Erythroblast (primary cell): ENCODE measurements at regions not wholly inside any gene's neighbourhood (a gene's known extent, or its start where the extent isn't known, plus 50 kb on each side); places are given as distances from the start of the nearest gene placed in this dataset.

Experiments
- DNase-seq, 2 experiments: peaks; one replicate each; lab custom pipeline; 2025; lab: John Stamatoyannopoulos, UW
- GATA1 ChIP-seq: IDR thresholded peaks from 2 replicates; pipeline ENCODE4 v1.6.1; 2011; ENCODE audit warnings: low read depth, mild to moderate bottlenecking, control low read depth, low read length, moderate library complexity
- POLR2A ChIP-seq: IDR thresholded peaks from 2 replicates; pipeline ENCODE4 v1.6.1; 2011; ENCODE audit warnings: mild to moderate bottlenecking, low read length

- DNase-seq, result no peak
- TF ChIP-seq POLR2A (no peak), GATA1 (no peak)
Observed at GRCh38 chr3:99471353-99472323, 166.8 kb upstream of the COL8A1 start.

GRCh38 chr3:99470841-99471240 is 167.6 kb upstream of the COL8A1 start:
- DNase-seq, result no peak
- TF ChIP-seq GATA1, result no peak
- no peak for TF ChIP-seq POLR2A

GRCh38 chr3:99468918-99469317 is 169.5 kb upstream of the COL8A1 start:
- TF ChIP-seq POLR2A, result no peak
- no peak for TF ChIP-seq GATA1
- DNase-seq, result no peak

GRCh38 chr3:99467420-99467819 is 171.0 kb upstream of the COL8A1 start:
- no peak for DNase-seq
- TF ChIP-seq POLR2A (no peak), GATA1 (no peak)

GRCh38 chr3:99466331-99466730 is 172.1 kb upstream of the COL8A1 start:
- no peak for TF ChIP-seq POLR2A
- TF ChIP-seq GATA1, result no peak
- DNase-seq, result no peak

- TF ChIP-seq GATA1 (no peak), POLR2A (no peak)
Observed at GRCh38 chr3:99458013-99458412, 180.4 kb upstream of the COL8A1 start.

GRCh38 chr3:99442599-99442998 is 195.8 kb upstream of the COL8A1 start:
- TF ChIP-seq GATA1, result no peak
- no peak for TF ChIP-seq POLR2A
- DNase-seq, result no peak

More at GRCh38 chr3:99458013-99458412, 180.4 kb upstream of the COL8A1 start:
- DNase-seq, result no peak

GRCh38 chr3:99439892-99440291 is 198.5 kb upstream of the COL8A1 start:
- no peak for TF ChIP-seq GATA1
- TF ChIP-seq POLR2A, result no peak
- DNase-seq, result no peak

- TF ChIP-seq POLR2A (no peak), GATA1 (no peak)
Observed at GRCh38 chr3:99434190-99434589, 204.2 kb upstream of the COL8A1 start.

GRCh38 chr3:99430348-99431134 is 207.9 kb upstream of the COL8A1 start:
- TF ChIP-seq GATA1 (no peak), POLR2A (no peak)
- no peak for DNase-seq

More at GRCh38 chr3:99434190-99434589, 204.2 kb upstream of the COL8A1 start:
- DNase-seq, result no peak

- no peak for TF ChIP-seq POLR2A
- TF ChIP-seq GATA1, result no peak
- DNase-seq, result no peak
Observed at GRCh38 chr3:99429502-99429901, 208.9 kb upstream of the COL8A1 start.

- no peak for DNase-seq
Observed at GRCh38 chr3:99425930-99426329, 212.5 kb upstream of the COL8A1 start.

GRCh38 chr3:99419116-99419515 is 219.3 kb upstream of the COL8A1 start:
- TF ChIP-seq GATA1 (no peak), POLR2A (no peak)
- no peak for DNase-seq

More at GRCh38 chr3:99425930-99426329, 212.5 kb upstream of the COL8A1 start:
- TF ChIP-seq POLR2A (no peak), GATA1 (no peak)

GRCh38 chr3:99418709-99419108 is 219.7 kb upstream of the COL8A1 start:
- TF ChIP-seq GATA1 (no peak), POLR2A (no peak)
- no peak for DNase-seq
